Smooth muscle cell of the brain vasculature (primary cell): ENCODE measurements at regions not wholly inside any gene's neighbourhood (a gene's known extent, or its start where the extent isn't known, plus 50 kb on each side); places are given as distances from the start of the nearest gene placed in this dataset.
A peak's percentile ranks its signal among the peaks of the same experiment; 100 is the strongest.
"Not testable (repeated sequence)": the region's sequence is repeated elsewhere in the genome, so short reads cannot be mapped to it uniquely, and the experiment has no call there.

Experiments
- DNase-seq: peaks from one replicate; pipeline ENCODE4 v3.0.0-alpha.2; 2012; ENCODE audit warnings: low read depth, low spot score

- no peak for DNase-seq
These were observed 87.1 kb upstream of the ZNF281 start for GRCh38 chr1:200496937-200497336.

GRCh38 chr1:200495901-200496300 lies 86.1 kb upstream of the ZNF281 start:
- no peak for DNase-seq

DNA sequence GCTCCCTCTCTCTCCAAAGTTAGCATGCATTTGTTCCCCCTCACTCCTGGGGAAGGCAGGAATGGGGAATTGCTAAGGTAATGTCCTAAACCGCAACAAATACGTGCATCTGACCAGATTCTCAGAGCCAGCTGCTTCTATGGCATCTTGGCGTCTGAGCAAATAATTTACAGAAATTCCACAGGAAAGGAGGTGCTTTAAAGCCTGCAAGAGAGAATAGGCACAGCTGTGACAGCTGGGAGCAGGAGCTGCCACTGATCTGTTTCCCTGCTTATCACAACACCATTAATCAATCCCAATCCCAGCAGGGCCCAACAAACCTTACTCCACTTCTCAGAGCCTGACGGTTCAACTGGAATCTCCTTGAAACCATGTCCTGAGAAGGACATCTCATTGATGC lies 83.5 kb upstream of the ZNF281 start:
- no peak for DNase-seq

DNA sequence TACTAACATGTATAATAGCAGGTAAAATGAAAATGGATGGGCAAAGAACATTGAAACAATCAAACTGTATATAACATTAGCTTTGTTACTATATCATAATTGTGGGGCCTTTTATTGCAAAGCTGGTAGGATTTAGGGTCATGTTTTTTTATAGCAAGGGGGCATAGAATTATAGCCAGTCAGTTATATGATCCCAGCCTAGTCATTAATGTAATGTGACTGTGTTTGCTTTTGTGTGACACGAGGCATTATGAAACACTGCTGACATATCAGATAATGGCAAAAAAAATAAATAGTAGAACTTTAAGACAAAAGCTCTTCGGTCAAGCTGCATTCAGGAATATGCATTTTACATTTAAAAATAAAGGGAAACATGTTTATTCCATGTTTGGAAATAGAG lies 81.3 kb upstream of the ZNF281 start:
- DNase-seq = no peak

DNA sequence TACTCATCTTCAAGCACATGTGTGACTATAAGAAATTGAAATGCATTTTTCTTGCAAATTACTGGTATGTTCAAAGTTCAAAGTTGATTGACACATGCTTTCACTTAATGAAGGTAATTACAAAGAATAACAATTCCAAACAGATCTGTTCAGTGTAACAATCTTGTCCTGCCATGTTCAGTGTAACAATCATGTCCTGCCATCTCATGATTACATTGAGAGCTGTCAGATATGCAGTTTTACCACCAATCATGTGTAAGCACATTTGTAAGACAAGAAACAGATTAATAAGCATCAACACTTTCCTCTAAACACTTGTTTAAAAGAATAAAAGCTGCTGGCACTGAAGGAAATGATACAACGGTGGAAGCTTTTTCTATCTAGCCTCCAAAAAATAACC lies 80.3 kb upstream of the ZNF281 start:
- no peak for DNase-seq

DNA sequence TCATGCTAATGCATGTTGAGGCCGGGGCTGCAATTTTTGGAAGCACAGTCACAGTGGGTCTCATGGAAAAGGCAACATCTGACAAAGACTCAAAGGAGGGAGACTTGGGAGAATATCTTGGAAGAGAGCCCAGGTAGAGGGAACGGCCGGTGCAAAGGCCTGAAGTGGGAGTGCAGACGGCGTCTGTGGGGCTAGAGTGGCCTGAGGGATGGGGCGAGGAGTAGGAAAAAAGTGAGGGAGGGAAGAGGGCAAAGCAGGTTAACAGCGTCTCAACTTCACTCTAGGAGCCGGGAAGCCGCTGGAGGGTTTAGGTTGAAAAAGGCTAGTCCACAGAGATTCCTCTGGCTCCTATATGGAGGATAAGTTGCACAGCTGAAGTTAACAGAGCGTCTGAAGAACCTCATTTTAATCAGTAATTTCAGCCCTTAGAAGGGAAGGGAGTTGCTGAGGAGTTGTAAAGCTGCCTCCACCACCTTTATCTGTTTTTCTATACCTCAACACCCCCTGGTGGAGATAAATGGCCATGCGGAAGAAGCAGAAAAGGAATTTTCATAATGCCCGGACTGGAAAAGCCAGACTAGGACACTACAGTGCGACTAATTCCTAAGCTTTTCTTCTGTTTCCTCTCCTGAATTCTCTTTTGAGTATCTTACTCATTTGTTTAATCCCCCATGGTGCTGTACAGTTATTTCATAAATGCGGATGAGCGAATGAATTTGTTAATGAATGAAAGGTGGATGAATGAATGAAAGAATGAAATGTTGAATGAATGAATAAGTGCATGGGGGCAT lies 78.7 kb upstream of the ZNF281 start:
- DNase-seq = peak; percentile 37

GRCh38 chr1:200487650-200488049 lies 77.8 kb upstream of the ZNF281 start:
- DNase-seq = no peak

GRCh38 chr1:200486634-200487033 lies 76.8 kb upstream of the ZNF281 start:
- no peak for DNase-seq

- not testable (repeated sequence) for DNase-seq
These were observed 74.7 kb upstream of the ZNF281 start for GRCh38 chr1:200484438-200484946.

DNA sequence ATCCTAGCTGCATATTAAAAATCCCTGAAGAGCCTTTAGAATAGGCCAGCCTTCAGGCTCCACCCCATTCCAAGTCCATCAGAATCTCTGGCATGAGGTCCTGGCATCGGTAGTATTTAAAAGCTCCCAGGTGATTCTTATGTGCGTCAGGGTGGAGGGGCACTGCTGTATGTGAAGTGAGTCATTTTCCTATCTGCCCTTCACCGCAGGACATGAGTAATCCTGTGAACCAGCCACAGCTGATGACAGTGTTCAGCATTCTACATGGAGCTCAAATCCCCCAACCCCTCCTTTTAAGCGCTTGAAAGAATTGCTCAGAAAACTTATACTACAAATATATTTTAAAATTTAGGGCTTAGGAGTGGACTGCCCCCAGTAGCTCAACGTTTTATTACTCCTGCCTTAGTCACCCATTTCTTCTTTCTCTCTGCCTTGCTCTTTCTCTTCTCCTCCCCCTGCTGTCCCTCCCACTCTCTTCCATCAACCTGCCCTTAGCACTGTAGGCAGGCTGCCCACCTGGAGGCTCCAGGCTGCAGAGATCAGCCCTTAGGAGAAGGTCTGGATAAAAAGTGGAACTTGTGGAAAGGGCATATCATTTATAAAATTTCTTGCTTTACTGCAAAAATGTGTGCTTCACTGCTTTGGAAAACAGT lies 73.8 kb upstream of the ZNF281 start:
- DNase-seq = peak; percentile 24

DNA sequence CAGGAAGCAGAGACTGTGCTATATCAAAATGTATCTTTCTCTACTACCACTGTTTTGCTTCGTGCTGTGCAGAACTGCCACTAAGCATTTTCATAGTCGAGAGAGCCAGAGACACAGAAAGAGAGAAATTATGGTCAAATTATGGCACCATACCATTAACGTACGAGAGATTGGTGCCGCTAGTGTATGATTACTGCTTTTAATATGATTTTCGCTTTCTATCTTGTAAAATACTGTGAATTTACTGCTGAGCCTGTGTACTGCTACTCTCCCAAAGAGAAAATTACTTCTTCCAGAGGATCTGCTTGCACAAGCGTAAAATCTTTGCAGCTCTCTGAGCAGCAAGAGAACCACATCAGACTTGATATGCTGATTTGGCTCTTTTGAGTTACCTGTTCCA lies 71.1 kb upstream of the ZNF281 start:
- DNase-seq = no peak

DNA sequence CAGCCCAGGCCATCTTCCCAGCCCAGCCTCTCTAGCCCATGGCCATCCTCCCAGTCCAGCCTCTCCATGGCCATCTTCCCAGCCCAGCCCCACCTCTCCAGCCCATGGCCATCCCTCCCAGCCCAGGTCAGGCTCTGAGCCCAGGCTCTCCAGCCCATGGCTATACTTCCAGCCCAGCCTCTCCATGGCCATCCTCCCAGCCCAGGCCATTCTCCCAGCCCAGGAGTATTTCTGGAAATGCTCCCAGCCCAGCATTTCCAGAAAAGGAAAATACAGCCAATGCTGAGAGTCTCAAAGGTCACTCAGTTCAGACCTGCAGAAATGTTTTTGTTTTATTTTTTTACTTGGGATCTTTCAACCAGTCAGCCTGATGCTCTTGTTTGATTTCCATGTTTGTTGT lies 70.0 kb upstream of the ZNF281 start:
- DNase-seq = no peak

GRCh38 chr1:200478945-200479558 lies 69.2 kb upstream of the ZNF281 start:
- no peak for DNase-seq

DNA sequence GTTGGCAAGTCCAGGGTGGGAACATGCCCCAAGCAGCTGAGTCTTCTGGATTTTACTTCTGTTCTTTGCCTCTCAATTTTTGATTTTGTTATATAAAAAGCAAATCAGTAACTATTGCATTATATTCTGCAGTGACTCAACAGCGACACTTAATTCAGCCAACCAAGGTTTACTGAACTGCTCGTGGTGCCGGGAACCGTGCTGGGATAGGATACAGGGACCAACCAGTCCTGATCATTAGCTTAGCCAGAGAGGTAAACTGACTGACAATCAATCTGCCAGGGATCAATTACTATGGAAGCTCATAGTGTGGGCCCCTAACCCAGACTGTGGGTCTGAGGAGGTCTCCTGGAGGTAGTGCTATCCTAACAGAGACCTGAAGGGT lies 68.4 kb upstream of the ZNF281 start:
- no peak for DNase-seq

- DNase-seq = no peak
These were observed 64.8 kb upstream of the ZNF281 start for GRCh38 chr1:200474633-200475032.

DNA sequence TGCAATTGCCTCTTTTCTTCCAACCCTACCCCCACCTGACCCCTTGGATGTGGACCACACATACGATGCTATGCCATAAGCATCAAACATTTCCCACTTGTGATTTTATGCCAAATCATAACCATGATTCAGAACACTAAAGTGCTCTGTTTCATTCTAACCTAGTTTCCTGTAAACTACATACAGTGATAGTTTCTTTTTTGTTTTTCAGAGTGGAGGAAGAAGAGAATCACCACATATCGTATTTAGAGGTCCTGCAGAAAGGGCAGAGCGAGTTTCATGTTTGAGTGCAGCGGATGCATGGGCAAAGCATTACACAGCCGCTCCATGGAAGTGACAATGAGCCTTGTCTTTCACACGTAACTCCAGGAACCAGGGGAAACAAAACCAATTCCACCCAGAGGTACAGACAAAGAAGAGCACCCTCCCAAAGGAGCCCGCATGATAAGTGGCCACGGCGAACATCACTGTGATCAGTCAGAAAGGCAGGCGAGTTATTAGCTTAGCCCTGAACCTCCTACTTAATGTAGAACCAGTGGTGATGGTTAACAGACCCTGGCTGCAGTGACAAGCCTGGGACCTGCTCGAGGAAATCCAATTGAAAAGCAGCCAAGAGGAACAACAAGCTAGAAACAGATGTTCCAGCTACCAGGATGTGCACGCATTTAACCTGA lies 64.0 kb upstream of the ZNF281 start:
- DNase-seq = no peak

- DNase-seq = no peak
These were observed 61.9 kb upstream of the ZNF281 start for GRCh38 chr1:200471739-200472138.

DNA sequence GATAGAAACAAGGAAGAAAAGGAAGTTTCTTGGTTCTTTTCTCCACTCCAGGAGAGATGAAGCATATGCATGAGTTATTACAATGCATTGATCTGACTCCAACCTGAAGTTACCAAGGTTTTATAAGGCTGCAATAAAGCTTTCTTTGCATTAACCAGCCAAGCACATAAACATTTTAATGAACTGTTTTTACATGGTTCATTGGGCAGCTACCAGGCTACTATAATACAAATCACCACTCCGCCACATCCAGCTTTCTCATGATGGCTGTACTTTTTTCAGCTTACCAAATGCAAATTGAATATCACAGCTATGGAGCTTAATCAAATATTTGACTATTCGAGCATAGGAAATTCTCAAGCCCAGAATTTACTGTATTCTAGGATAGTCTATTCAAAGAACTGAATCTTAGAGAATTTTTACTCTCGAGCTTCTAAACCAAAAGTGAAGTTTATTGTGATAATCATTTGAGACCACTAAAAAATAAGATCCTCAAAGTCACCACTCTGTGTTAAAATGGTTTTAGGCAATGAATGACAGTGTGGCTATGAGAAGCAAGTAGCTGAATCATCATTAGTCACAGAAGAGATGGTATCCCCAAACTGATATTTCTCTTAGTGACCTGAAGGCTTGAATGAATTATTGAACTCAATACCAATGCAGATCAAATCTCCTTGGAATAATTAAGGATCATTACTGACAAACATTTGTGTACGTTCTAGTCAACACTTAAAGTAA lies 58.6 kb upstream of the ZNF281 start:
- no peak for DNase-seq

DNA sequence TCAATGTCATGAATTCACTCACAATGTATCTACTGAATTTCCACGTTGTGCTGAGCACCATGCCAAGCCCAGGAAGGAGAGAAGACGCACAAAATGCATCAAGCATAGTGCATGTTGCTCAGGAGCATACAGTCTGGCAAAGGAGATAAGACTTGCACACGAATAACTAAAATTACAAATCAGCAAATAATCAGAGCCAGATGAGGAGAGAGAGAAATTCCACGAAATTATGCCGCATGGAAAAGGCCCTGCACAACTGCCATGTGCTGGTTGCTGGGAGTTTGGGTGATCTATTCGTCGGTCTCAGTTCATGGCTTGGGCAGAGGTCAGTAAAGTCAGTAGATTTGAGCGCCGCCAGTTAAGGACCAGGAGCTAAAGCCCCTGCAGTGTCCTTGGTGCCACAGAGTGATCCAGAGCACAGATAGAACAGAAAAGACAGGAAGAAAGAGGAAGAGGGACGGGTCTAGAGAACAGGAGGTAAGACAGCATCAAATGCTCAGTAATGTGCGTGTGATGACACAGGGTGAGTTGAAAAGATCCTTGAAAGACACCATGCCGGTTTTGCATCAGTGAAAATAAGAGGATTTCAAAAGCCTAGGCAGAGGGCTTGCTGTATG lies 55.1 kb upstream of the ZNF281 start:
- DNase-seq = no peak
